Endothelial cell of umbilical vein (primary cell): ENCODE measurements at regions not wholly inside any gene's neighbourhood (a gene's known extent, or its start where the extent isn't known, plus 50 kb on each side); places are given as distances from the start of the nearest gene placed in this dataset.

ENCODE experiments used
- BruUV-seq: library from RNA; stranded (reverse); fragments of 400-500 nt; replicated peaks from 2 replicates; lab custom pipeline; 2021; lab: Mats Ljungman, UMichigan
- CTCF ChIA-PET: fragments of 300-600, 350-600 bp; sonication (Branson Sonifier 250); formaldehyde crosslinking; loops from one replicate; lab custom pipeline; 2021; ENCODE audit warnings: antibody characterized with exemption, inconsistent platforms; lab: Charles Lee
- POLR2A ChIA-PET: fragments of 300-600, 350-600 bp; sonication (Branson Sonifier 250); formaldehyde crosslinking; loops from one replicate; lab custom pipeline; 2021; ENCODE audit warnings: antibody characterized with exemption, inconsistent platforms; lab: Charles Lee
- DNase-seq: peaks from one replicate; pipeline ENCODE4 v3.0.0-alpha.2; 2011; ENCODE audit warnings: low read depth, low spot score
- FAIRE-seq: peaks from 2 replicates; lab custom pipeline; 2011; peaks lifted over from hg19 to GRCh38; lab: Jason Lieb, UNC
- H2AFZ ChIP-seq: 2 replicates; pipeline ENCODE4 v1.6.0; 2012; ENCODE audit warnings: low read depth, low read length, control low read depth, inconsistent platforms
- H3K27ac ChIP-seq: 2 replicates; pipeline ENCODE4 v1.5.1; 2011; ENCODE audit warnings: low read depth, mild to moderate bottlenecking, control low read depth, low read length, moderate library complexity; ENCODE audit not compliant: insufficient read depth
- H3K27me3 ChIP-seq, 2 experiments: 2 replicates each; pipeline versions ENCODE4 v1.6.0 to v1.6.1; 2011; ENCODE audit warnings: low read length in 2 of 2, mixed read lengths in 1 of 2; ENCODE audit not compliant: control insufficient read depth in 2 of 2, insufficient read depth in 2 of 2
- H3K36me3 ChIP-seq, 2 experiments: 2 replicates in 1 of 2; 3 replicates in 1 of 2; pipeline ENCODE4 v1.5.1; 2011; ENCODE audit warnings: low read length in 2 of 2, mild to moderate bottlenecking in 1 of 2, moderate library complexity in 1 of 2; ENCODE audit not compliant: control insufficient read depth in 2 of 2, insufficient read depth in 2 of 2; ENCODE audit errors: extremely low read depth in 1 of 2
- H3K4me1 ChIP-seq: 3 replicates; pipeline ENCODE4 v1.5.1; 2011; ENCODE audit warnings: mild to moderate bottlenecking, low read length; ENCODE audit not compliant: control insufficient read depth, insufficient read depth; ENCODE audit errors: extremely low read depth
- H3K4me2 ChIP-seq: 2 replicates; pipeline ENCODE4 v1.6.1; 2011; ENCODE audit warnings: low read length, control low read depth, mixed read lengths; ENCODE audit not compliant: insufficient read depth
- H3K4me3 ChIP-seq, 3 experiments: fragments of 200-600 bp in 1 of 3; sonication (generic), shearing (Covaris generic) in 1 of 3; replicated peaks in 1 of 3; 2 replicates each; pipeline ENCODE4 v1.5.1; 2011 to 2016; ENCODE audit warnings: control low read depth in 3 of 3, low read length in 3 of 3, mild to moderate bottlenecking in 2 of 3, inconsistent platforms in 1 of 3, low read depth in 1 of 3, moderate library complexity in 1 of 3; ENCODE audit not compliant: insufficient read depth in 1 of 3
- H3K79me2 ChIP-seq: 2 replicates; pipeline ENCODE4 v1.6.0; 2012; ENCODE audit warnings: low read length, inconsistent platforms; ENCODE audit not compliant: control insufficient read depth, insufficient read depth
- H3K9ac ChIP-seq: replicated peaks from 2 replicates; pipeline ENCODE3; 2011; ENCODE audit warnings: low read length, control low read depth; ENCODE audit not compliant: insufficient read depth; ENCODE audit errors: extremely low read depth
- H3K9me1 ChIP-seq: replicated peaks from 3 replicates; pipeline ENCODE4 v1.6.0; 2011; ENCODE audit warnings: mild to moderate bottlenecking, low read length; ENCODE audit not compliant: control insufficient read depth, insufficient read depth; ENCODE audit errors: extremely low read depth
- H3K9me3 ChIP-seq: replicated peaks from 2 replicates; pipeline ENCODE4 v1.5.1; 2012; ENCODE audit warnings: low read length, inconsistent platforms; ENCODE audit not compliant: control insufficient read depth, insufficient read depth
- H4K20me1 ChIP-seq: replicated peaks from 2 replicates; pipeline ENCODE3; 2011; ENCODE audit warnings: mild to moderate bottlenecking, low read length; ENCODE audit not compliant: control insufficient read depth, insufficient read depth; ENCODE audit errors: extremely low read depth
- CTCF ChIP-seq, 2 donors: IDR thresholded peaks; 1 replicate in 1 of 2; 2 replicates in 1 of 2; pipeline ENCODE4 v1.5.1; 2011; ENCODE audit warnings: low read length in 2 of 2, mild to moderate bottlenecking in 2 of 2, moderate library complexity in 2 of 2, control low read depth in 1 of 2, inconsistent platforms in 1 of 2, low read depth in 1 of 2; ENCODE audit not compliant: insufficient read depth in 1 of 2; ENCODE audit errors: extremely low read depth in 1 of 2
- EZH2 ChIP-seq: IDR thresholded peaks from 2 replicates; pipeline ENCODE4 v1.6.1; 2012; ENCODE audit warnings: borderline replicate concordance, low read depth, mild to moderate bottlenecking, moderate library complexity, low read length, inconsistent platforms; ENCODE audit not compliant: severe bottlenecking
- FOS ChIP-seq: IDR thresholded peaks from 2 replicates; pipeline ENCODE4 v1.6.1; 2011; ENCODE audit warnings: mild to moderate bottlenecking, low read length, moderate library complexity, borderline replicate concordance; ENCODE audit not compliant: insufficient read depth
- GATA2 ChIP-seq: IDR thresholded peaks from 2 replicates; pipeline ENCODE4 v1.7.0; 2011; ENCODE audit warnings: low read depth, mild to moderate bottlenecking, moderate library complexity, mixed read lengths, low read length; ENCODE audit not compliant: insufficient read length, insufficient read depth
- JUN ChIP-seq: IDR thresholded peaks from 2 replicates; pipeline ENCODE4 v1.6.1; 2011; ENCODE audit warnings: borderline replicate concordance, low read depth; ENCODE audit not compliant: insufficient read length, insufficient read depth
- MAX ChIP-seq: IDR thresholded peaks from 2 replicates; pipeline ENCODE4 v1.6.1; 2011; ENCODE audit not compliant: insufficient read depth, insufficient read length
- MYC ChIP-seq: IDR thresholded peaks from one replicate; pipeline ENCODE4 v1.6.1; 2011; ENCODE audit warnings: mild to moderate bottlenecking, low read depth, low read length
- POLR2A ChIP-seq: IDR thresholded peaks from 2 replicates; pipeline ENCODE4 v1.6.1; 2012; ENCODE audit warnings: low read depth, mild to moderate bottlenecking, control low read depth, low read length
- POLR2AphosphoS5 ChIP-seq: IDR thresholded peaks from 2 replicates; pipeline ENCODE4 v1.6.1; 2012; ENCODE audit warnings: low read depth, mild to moderate bottlenecking, control low read depth, low read length, moderate library complexity; ENCODE audit not compliant: insufficient read depth
- dilution Hi-C: fragments of 300-500 bp; cut with MboI; formaldehyde crosslinking; loops from one replicate; pipeline ENCODE4 v1.15.0; 2019; ENCODE audit warnings: low sequenced_read_pairs; ENCODE audit not compliant: extremely low pct_ligation_motif_present
- intact Hi-C: fragments of 100-400 bp; cut with micrococcal nuclease; formaldehyde crosslinking; loops from one replicate; pipeline ENCODE4 v1.10.0; 2022

- Histone ChIP-seq H3K27ac (peak overlapping the region; percentile 69), H3K9me1 (no peaks in the 10 kb centered on the region), H3K79me2 (no peaks in the 10 kb centered on the region), H3K9me3 (no peaks in the 10 kb centered on the region), H3K27me3 (no peaks in the 10 kb centered on the region), H2AFZ (peak overlapping the region; percentile 16), H4K20me1 (no peaks in the 10 kb centered on the region), H3K9ac (no peak overlapping the region), H3K4me3 (no peak overlapping the region), H3K4me2 (no peak overlapping the region), H3K4me1 (peaks cover 14% of the 10 kb centered on the region), H3K36me3 (no peaks in the 10 kb centered on the region)
- TF ChIP-seq POLR2A, result no peak
- TF ChIP-seq JUN, result no peak
- no peak for TF ChIP-seq GATA2
- TF ChIP-seq POLR2AphosphoS5, result no peak
- no peak for TF ChIP-seq CTCF (IDR thresholded peaks at IDR 0.05; ENCODE audit: extremely low read depth in 1 of 2, insufficient read depth in 1 of 2, low read depth in 1 of 2, low read length in 2 of 2)
- TF ChIP-seq EZH2, result no peak
- TF ChIP-seq MYC, result no peak
- no peak for TF ChIP-seq MAX
- no peak for TF ChIP-seq FOS
- no peak for DNase-seq
- intact Hi-C loops, result no loop called here
- dilution Hi-C loops, result no loop called here
- CTCF ChIA-PET, result interaction anchor here (0.6 to 1.3 kb wide), 3 partner anchors 10 to 176 kb away, joined by 3 to 8 read pairs (median 3); no protein-coding TSS in a partner anchor
- no TSS peak for BruUV-seq
- FAIRE-seq, result no peak
- POLR2A ChIA-PET, result no interaction called here
Measured at GRCh38 chr11:57073128-57073527, 84.4 kb downstream of the OR5AK2 start.
